NCI-H524 treated with DMSO at 0.1 percent for 48 hours (cell line): ENCODE measurements at regions not wholly inside any gene's neighbourhood (a gene's known extent, or its start where the extent isn't known, plus 50 kb on each side); places are given as distances from the start of the nearest gene placed in this dataset.
"Not testable (repeated sequence)": the region's sequence is repeated elsewhere in the genome, so short reads cannot be mapped to it uniquely, and the experiment has no call there.

ENCODE experiments used
- DNase-seq: peaks from one replicate; lab custom pipeline; 2025; lab: John Stamatoyannopoulos, UW

GRCh38 chr7:131858611-131859010 is 302.2 kb upstream of the PODXL start:
- DNase-seq, result no peak

GRCh38 chr7:131849472-131849871 is 293.0 kb upstream of the PODXL start:
- no peak for DNase-seq

GRCh38 chr7:131848033-131848432 is 291.6 kb upstream of the PODXL start:
- no peak for DNase-seq

- DNase-seq, result no peak
Observed at GRCh38 chr7:131845573-131846314, 289.3 kb upstream of the PODXL start.

- DNase-seq, result peak; percentile 59
Observed at GRCh38 chr7:131844369-131844768, 287.9 kb upstream of the PODXL start.

GRCh38 chr7:131843898-131844331 is 287.5 kb upstream of the PODXL start:
- DNase-seq, result no peak

- DNase-seq, result no peak
Observed at GRCh38 chr7:131839967-131840690, 283.7 kb upstream of the PODXL start.

GRCh38 chr7:131836733-131837132 is 280.3 kb upstream of the PODXL start:
- DNase-seq, result no peak

- DNase-seq, result peak; percentile 21
Observed at GRCh38 chr7:131835141-131835540, 278.7 kb upstream of the PODXL start.

GRCh38 chr7:131830681-131831080 is 274.3 kb upstream of the PODXL start:
- no peak for DNase-seq

GRCh38 chr7:131829947-131830558 is 273.6 kb upstream of the PODXL start:
- DNase-seq, result no peak

GRCh38 chr7:131827421-131827820 is 271.0 kb upstream of the PODXL start:
- DNase-seq, result no peak

GRCh38 chr7:131826960-131827359 is 270.5 kb upstream of the PODXL start:
- no peak for DNase-seq

- DNase-seq, result not testable (repeated sequence)
Observed at GRCh38 chr7:131823961-131824440, 267.6 kb upstream of the PODXL start.

GRCh38 chr7:131819891-131820290 is 263.5 kb upstream of the PODXL start:
- peak; percentile 93 for DNase-seq

GRCh38 chr7:131816391-131817007 is 260.1 kb upstream of the PODXL start:
- DNase-seq, result no peak

GRCh38 chr7:131808736-131809135 is 252.3 kb upstream of the PODXL start:
- no peak for DNase-seq

- not testable (repeated sequence) for DNase-seq
Observed at GRCh38 chr7:131808156-131808555, 251.7 kb upstream of the PODXL start.

- no peak for DNase-seq
Observed at GRCh38 chr7:131803816-131804215, 247.4 kb upstream of the PODXL start.

GRCh38 chr7:131802195-131802864 is 245.9 kb upstream of the PODXL start:
- DNase-seq, result no peak

GRCh38 chr7:131800531-131800930 is 244.1 kb upstream of the PODXL start:
- no peak for DNase-seq

GRCh38 chr7:131800008-131800407 is 243.6 kb upstream of the PODXL start:
- no peak for DNase-seq
